Fibroblast of villous mesenchyme (primary cell): ENCODE measurements at regions not wholly inside any gene's neighbourhood (a gene's known extent, or its start where the extent isn't known, plus 50 kb on each side); places are given as distances from the start of the nearest gene placed in this dataset.
"Not testable (repeated sequence)": the region's sequence is repeated elsewhere in the genome, so short reads cannot be mapped to it uniquely, and the experiment has no call there.

Experiments used
- DNase-seq: peaks from one replicate; pipeline ENCODE4 v3.0.0-alpha.2; 2010; ENCODE audit warnings: low read depth
- H3K4me3 ChIP-seq: 2 replicates; pipeline ENCODE4 v1.5.1; 2011; ENCODE audit warnings: low read depth, mild to moderate bottlenecking, low read length
- TF ChIP-seq, protein P1 (sequence below): IDR thresholded peaks from 2 replicates; pipeline ENCODE4 v1.5.1; 2012; ENCODE audit warnings: low read depth, mild to moderate bottlenecking, low read length; ENCODE audit not compliant: insufficient read depth

DNA sequence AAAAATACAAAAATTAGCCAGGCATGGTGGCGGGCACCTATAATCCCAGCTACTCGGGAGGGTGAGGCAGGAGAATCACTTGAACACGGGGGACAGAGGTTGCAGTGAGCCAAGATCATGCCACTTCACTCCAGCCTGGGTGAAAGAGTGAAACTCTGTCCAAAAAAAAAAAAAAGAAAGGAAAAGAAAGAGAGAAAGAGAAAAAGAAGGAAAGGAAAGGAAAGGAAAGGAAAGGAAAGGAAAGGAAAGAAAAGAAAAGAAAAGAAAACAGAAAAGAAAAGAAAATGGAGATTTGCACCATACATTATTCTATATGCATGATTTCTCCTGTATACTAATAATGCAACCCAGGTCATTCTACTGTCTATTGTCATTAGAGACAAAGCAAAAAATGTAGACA is 421.5 kb downstream of the PCDH19 start:
- not testable (repeated sequence) for H3K4me3 ChIP-seq, DNase-seq

DNA sequence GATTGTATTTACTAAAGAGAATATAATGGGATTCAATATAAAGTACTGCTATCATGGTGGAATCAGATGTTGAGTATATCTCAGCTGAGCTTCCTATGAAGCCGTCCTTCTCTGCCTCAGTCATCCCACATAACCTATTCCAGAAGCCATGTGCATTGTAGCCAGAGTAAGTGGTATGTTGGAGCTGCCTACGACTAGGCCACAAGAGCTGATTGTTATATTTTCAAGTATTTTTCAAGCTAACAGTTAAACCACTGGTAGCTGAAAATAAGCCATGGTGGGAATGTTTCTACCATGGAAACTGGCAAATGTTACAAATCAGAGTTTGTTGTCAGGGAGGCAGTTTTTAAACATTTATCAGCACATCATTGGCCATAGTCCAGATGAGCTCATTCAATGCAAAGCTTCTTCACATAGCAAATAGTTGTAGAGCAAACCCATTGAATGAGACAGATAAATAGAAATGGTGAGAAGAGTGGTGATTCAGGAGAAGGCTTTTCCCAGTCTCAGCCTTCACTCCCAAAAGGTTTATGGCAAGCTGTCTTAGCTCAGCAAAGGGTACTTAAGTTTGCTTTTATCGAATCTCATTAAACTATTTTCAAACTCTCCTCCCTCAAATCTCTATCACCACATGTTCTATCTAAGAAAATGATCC is 436.4 kb downstream of the PCDH19 start:
- no peak overlapping the region for H3K4me3 ChIP-seq
- no peak for DNase-seq
- TF ChIP-seq, protein P1, sequence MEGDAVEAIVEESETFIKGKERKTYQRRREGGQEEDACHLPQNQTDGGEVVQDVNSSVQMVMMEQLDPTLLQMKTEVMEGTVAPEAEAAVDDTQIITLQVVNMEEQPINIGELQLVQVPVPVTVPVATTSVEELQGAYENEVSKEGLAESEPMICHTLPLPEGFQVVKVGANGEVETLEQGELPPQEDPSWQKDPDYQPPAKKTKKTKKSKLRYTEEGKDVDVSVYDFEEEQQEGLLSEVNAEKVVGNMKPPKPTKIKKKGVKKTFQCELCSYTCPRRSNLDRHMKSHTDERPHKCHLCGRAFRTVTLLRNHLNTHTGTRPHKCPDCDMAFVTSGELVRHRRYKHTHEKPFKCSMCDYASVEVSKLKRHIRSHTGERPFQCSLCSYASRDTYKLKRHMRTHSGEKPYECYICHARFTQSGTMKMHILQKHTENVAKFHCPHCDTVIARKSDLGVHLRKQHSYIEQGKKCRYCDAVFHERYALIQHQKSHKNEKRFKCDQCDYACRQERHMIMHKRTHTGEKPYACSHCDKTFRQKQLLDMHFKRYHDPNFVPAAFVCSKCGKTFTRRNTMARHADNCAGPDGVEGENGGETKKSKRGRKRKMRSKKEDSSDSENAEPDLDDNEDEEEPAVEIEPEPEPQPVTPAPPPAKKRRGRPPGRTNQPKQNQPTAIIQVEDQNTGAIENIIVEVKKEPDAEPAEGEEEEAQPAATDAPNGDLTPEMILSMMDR, result no peak

DNA sequence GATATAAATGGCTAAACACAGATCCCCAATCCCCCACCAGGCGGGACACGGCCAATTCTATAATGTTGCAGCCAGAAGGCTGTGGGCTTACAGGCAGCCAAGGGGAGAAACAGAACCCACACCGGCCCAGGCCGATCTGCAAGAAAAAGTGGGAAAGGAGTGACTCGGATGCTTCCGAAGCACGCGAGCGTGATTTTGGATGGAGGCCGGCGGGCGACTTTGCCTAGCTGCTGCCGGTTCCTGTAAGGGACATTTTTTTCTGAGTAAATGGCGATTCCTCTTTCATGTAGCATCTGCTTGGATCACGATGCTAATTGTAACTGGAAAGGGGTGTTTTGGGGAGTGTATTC is 470.2 kb downstream of the PCDH19 start:
- TF ChIP-seq, protein P1, result no peak
- H3K4me3 ChIP-seq, result no peak overlapping the region
- DNase-seq, result no peak

DNA sequence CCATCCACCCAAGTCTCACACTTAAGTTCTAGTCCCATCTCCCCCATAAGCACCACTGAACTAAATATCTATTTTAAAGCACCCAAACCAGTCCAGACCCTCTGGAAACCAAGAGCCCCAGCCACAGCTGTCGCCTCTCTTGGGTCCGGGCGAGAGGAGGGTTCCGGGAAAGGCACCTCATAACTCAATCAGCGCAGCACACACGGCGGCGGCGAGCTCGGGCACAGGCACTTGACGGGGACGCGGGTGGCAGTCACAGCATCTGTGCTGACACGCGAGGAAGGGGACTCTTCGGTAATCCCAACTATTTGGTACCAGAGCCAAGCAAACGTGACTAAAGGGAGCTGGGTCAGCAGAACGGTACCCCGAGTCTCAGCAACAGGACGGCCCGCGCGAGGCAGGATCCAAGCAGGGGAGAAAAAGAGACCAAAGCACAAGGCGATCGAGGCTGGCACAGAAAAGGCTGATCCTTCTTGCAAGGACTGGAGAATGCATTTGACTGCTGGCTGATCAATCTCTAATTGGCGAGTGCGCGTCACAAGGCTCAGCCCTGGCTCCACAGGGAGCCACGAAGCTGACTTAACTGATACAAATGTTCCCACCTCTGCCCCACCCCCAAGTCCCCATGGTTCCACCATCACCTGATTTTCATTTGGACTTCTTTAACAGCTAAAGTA is 470.7 kb downstream of the PCDH19 start:
- not testable (repeated sequence) for H3K4me3 ChIP-seq, DNase-seq

DNA sequence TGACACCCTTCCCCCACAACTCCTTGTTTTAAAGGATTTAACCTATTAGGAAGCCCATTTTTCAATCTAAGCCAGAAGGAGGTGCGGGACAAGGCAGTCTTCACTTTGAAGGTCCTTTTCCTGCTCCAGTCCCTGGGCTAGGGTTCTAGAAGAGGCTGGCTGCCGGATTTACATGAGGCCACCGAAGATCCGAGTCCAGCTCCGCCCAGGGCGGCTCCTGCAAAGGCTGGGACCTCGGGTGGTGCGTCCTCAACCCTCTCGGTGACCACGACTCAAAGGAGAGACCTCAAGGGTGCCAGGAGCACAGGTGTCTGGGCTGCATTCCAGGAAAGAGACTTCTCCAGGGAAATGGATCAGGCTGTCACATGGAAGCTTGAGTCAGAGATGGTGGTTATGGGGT is 471.6 kb downstream of the PCDH19 start:
- TF ChIP-seq, protein P1, result no peak

DNA sequence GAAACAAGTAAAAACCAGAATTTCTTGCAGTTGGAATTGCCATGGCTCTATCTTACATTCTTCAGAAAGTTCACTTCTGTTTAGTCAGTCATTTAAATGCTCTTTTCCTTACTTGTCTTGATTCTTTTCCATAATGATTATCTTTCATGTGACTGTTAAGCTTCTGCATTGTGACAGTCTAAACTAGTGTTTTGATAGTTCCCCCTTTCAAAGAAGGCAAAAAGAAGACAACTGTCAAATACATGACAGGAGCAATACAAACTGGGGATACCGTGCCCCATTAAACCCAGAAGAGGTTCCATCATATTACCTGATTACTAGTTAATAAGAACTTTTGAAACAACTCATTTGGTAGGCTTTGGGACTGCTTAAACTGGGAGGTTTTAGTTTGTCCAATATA is 476.2 kb downstream of the PCDH19 start:
- DNase-seq, result no peak
- no peak overlapping the region for H3K4me3 ChIP-seq
- TF ChIP-seq, protein P1, result no peak

More for the DNA sequence above, 471.6 kb downstream of the PCDH19 start:
- no peak for DNase-seq
- no peak overlapping the region for H3K4me3 ChIP-seq

DNA sequence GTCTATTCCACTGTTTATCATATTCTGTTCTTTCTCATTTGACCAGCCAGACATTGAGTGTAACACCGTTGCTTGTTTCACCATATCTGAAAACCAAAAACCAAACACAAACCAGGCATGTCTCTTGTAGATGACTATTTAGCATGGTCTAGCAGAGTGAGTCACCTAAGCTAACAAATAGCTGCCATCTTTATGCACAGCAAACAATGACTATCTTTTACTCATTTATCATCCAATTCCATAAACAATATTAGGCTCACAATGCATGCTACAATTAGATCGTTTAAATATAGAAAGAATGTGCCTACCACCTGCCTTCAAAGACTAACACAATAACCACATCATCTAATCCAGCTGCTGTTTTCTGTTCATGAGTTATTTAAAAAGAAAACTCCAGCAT is 495.4 kb downstream of the PCDH19 start:
- H3K4me3 ChIP-seq, result no peak overlapping the region
- TF ChIP-seq, protein P1, result no peak
- no peak for DNase-seq

DNA sequence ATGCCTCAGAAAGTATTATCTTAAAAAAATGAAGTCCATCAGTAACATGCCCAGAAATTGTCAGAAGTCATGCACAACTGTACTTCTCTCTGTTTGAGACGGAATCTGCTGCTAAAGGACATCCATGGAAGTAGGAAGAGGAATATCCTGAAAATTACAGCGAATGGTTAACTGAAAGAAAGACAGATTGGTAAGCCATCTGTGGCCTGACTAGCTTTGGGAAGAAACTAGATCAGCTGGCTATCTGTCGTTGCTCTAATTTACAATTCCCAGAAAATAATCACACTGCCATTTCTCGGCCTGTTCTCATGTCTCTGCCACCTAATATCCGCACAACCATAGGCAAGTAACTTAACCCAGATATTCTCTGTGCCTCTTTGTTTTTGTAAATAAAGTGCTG is 496.5 kb downstream of the PCDH19 start:
- TF ChIP-seq, protein P1, result no peak

More for the DNA sequence above, 496.5 kb downstream of the PCDH19 start:
- no peak overlapping the region for H3K4me3 ChIP-seq
- no peak for DNase-seq
